Neural crest cell (in vitro differentiated cells): ENCODE measurements at regions not wholly inside any gene's neighbourhood (a gene's known extent, or its start where the extent isn't known, plus 50 kb on each side); places are given as distances from the start of the nearest gene placed in this dataset.

Source experiments
- DNase-seq: peaks from one replicate; pipeline ENCODE4 v3.0.0; 2021; ENCODE audit warnings: low read depth, mixed read lengths, low spot score
- H3K27ac Mint-ChIP-seq: one replicate; pipeline ENCODE4 v1.8.0; 2021; ENCODE audit warnings: mild to moderate bottlenecking, mixed read lengths; ENCODE audit not compliant: unreplicated experiment
- H3K27me3 Mint-ChIP-seq: 2 replicates; pipeline ENCODE4 v1.8.0; 2021; ENCODE audit warnings: low read depth, mild to moderate bottlenecking, mixed read lengths
- H3K36me3 Mint-ChIP-seq: 2 replicates; pipeline ENCODE4 v1.8.0; 2021; ENCODE audit warnings: low read depth, mild to moderate bottlenecking, mixed read lengths
- H3K4me1 Mint-ChIP-seq: 2 replicates; pipeline ENCODE4 v1.8.0; 2021; ENCODE audit warnings: mixed read lengths
- H3K4me3 Mint-ChIP-seq: one replicate; pipeline ENCODE4 v1.8.0; 2021; ENCODE audit warnings: mild to moderate bottlenecking, mixed read lengths
- H3K9me3 Mint-ChIP-seq: 2 replicates; pipeline ENCODE4 v1.8.0; 2021; ENCODE audit warnings: mixed read lengths
- TF ChIP-seq, protein P1 (sequence below): fragments of 200-600 bp; sonication (generic); conservative IDR thresholded peaks from 2 replicates; pipeline ENCODE4 v1.5.0; 2021; ENCODE audit warnings: antibody characterized with exemption, mild to moderate bottlenecking

DNA sequence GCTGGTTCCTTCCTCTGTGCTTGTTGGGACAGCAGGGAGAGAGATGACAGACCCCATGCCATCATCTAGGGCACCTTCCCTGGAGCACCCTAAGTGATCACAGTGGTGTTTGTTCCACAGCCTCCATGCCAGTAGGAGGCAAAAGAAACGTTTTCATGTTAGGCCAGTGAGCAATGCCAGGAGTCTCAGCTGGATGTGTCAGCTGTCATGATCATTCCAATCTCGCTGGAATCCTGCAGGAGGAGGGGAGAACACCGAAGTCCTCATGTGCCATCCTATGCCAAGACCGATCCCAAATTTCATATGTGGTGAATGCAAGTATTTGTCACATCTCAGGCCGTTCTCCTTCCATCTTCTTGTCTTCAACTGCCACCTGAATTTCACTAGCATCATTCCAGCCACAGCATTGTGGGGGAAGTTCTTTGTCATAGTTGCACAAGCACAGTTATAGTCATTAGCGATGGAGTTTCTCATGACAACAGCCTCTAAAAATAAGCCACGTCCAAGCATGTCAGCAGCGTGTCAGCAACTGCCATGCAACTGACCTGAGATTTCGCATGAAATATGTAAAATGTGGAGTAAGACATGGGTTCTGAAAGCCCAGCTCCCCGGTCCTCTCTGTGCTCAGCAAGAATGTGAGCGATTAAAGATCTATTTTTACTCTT, 97.2 kb upstream of the DNAH5 start:
- no peaks in the 10 kb centered on the region for H3K36me3 Mint-ChIP-seq
- no peak for DNase-seq
- no peaks in the 10 kb centered on the region for H3K9me3 Mint-ChIP-seq
- H3K27me3 Mint-ChIP-seq = no peaks in the 10 kb centered on the region
- H3K4me1 Mint-ChIP-seq = peaks cover 22% of the 10 kb centered on the region
- H3K27ac Mint-ChIP-seq = no peak overlapping the region
- H3K4me3 Mint-ChIP-seq = no peak overlapping the region
- TF ChIP-seq, protein P1, sequence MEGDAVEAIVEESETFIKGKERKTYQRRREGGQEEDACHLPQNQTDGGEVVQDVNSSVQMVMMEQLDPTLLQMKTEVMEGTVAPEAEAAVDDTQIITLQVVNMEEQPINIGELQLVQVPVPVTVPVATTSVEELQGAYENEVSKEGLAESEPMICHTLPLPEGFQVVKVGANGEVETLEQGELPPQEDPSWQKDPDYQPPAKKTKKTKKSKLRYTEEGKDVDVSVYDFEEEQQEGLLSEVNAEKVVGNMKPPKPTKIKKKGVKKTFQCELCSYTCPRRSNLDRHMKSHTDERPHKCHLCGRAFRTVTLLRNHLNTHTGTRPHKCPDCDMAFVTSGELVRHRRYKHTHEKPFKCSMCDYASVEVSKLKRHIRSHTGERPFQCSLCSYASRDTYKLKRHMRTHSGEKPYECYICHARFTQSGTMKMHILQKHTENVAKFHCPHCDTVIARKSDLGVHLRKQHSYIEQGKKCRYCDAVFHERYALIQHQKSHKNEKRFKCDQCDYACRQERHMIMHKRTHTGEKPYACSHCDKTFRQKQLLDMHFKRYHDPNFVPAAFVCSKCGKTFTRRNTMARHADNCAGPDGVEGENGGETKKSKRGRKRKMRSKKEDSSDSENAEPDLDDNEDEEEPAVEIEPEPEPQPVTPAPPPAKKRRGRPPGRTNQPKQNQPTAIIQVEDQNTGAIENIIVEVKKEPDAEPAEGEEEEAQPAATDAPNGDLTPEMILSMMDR = no peak

GRCh38 chr5:14040542-14040941, 96.1 kb upstream of the DNAH5 start:
- Mint-ChIP-seq H3K27ac (no peak overlapping the region), H3K27me3 (no peaks in the 10 kb centered on the region), H3K9me3 (no peaks in the 10 kb centered on the region)

DNA sequence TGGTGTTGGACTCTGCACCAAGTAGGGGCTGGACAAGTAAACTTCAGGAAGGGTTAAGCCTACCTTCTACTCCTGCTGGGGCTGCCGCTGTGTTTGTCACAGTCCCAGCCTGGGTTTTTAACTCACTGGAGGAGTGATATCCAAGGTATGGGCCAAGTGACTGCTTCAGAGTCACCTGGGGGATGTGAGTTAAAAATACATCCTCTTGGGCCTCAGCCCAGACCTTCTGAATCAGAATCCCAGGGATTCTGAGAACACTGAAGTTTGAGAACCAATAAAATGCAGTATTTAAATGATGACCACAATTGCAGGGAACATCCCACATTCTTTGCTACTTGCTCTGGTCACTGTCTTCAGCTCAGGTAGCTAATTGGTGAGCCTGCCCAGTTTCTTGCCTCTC, 95.1 kb upstream of the DNAH5 start:
- no peaks in the 10 kb centered on the region for H3K9me3 Mint-ChIP-seq
- no peak overlapping the region for H3K4me3 Mint-ChIP-seq
- H3K36me3 Mint-ChIP-seq = no peaks in the 10 kb centered on the region
- H3K27me3 Mint-ChIP-seq = no peaks in the 10 kb centered on the region
- H3K27ac Mint-ChIP-seq = no peak overlapping the region
- TF ChIP-seq, protein P1 = no peak
- no peak for DNase-seq
- H3K4me1 Mint-ChIP-seq = peaks cover 36% of the 10 kb centered on the region

More at GRCh38 chr5:14040542-14040941, 96.1 kb upstream of the DNAH5 start:
- Mint-ChIP-seq H3K36me3 (no peaks in the 10 kb centered on the region), H3K4me1 (peaks cover 32% of the 10 kb centered on the region), H3K4me3 (no peak overlapping the region)
- TF ChIP-seq, protein P1 = no peak
- DNase-seq = no peak

DNA sequence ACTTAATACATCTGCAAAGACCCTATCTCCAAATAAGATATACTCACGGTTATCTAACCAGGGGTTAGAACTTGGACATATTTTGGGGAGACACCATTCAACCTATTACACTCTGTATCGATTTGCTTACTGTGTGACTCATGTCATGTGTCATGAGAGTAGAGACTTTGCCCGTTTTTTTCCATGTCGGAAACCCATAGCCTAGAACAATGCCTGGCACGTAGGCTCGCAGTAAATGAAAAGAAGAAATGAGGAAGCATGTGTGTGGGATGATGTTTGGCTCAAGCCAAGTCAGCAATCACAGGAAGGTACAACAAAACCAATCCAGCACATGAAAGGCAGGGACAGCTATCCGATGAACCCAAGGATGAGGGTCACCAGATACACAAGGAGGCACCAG, 94.6 kb upstream of the DNAH5 start:
- H3K27ac Mint-ChIP-seq = peak overlapping the region; percentile 2
- no peaks in the 10 kb centered on the region for H3K36me3 Mint-ChIP-seq

GRCh38 chr5:14038341-14038959, 94.0 kb upstream of the DNAH5 start:
- Mint-ChIP-seq H3K27me3 (no peaks in the 10 kb centered on the region), H3K4me1 (peaks cover 36% of the 10 kb centered on the region), H3K27ac (no peak overlapping the region), H3K9me3 (no peaks in the 10 kb centered on the region), H3K4me3 (no peak overlapping the region), H3K36me3 (no peaks in the 10 kb centered on the region)
- no peak for DNase-seq
- TF ChIP-seq, protein P1 = no peak

More for the DNA sequence above, 94.6 kb upstream of the DNAH5 start:
- H3K4me1 Mint-ChIP-seq = peaks cover 36% of the 10 kb centered on the region
- H3K27me3 Mint-ChIP-seq = no peaks in the 10 kb centered on the region
- DNase-seq = no peak
- H3K4me3 Mint-ChIP-seq = no peak overlapping the region
- TF ChIP-seq, protein P1 = no peak
- H3K9me3 Mint-ChIP-seq = no peaks in the 10 kb centered on the region
